ENCODE measurements at regions not wholly inside any gene's neighbourhood (a gene's known extent, or its start where the extent isn't known, plus 50 kb on each side); places are given as distances from the start of the nearest gene placed in this dataset.

DNA sequence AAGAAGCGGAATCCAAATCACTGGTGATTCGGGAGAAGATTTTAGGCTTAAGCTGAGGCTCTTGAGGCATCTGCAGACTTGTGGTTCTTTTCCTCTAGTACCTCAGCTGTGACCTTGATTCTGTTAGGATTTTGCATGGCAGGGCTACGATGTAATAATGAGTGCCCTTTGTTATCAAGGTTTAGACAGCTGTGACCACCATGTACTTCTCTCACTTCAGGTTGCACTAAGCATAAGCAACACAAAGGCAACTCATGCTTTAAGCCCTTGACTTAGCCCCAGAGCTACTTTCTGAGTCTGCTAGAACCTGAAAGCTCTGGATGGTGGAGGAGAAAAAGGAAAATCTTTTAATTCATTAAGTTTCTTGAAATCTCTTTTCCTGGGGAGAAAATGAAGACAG, 1052.3 kb upstream of the PHF14 start (continued):
- no peak for TF ChIP-seq ZNF341 (tag by site-specific recombination; IDR thresholded peaks at IDR 0.05; ENCODE audit: low read depth)

DNA sequence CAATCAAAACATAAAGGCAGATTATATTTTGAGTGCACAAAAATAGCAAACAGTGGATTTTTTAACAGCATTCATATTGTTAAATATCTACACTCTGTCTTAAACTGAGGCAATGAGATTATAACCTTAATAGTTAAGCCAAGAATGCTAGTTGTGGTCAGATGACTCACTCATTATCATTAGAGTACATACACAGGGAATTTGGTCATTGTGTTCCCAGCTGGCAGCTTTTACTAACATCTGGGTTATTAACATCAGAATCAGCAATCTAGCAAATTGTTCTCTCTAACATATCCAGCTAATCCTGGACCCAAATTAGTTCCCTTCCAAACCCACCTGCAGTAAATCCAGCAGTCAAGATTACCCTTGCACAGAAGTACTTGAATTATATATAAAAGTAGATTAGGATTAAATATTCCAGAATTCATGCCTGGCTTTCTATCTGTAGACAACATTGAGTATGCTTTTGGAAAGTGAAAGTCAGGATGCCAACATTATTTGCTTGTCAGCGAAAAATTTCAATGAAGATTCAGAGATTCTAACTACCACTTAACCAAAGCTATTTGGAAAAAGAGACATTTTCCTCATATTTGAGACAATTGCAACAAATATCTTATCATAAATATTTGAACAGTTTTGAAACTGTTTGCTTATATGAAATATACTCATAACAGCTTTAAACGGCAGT, 1035.6 kb upstream of the PHF14 start:
- CTCF ChIA-PET, result interaction anchor here (0.5 kb wide), 1 partner anchor 89 kb away, joined by 3 read pairs; no protein-coding TSS in a partner anchor
- Histone ChIP-seq H3K27ac (ENCODE audit: extremely low read depth, low read depth, low read length) (no peak overlapping the region), H3K4me3 (ENCODE audit: low read depth, low read length) (no peak overlapping the region), H3K36me3 (ENCODE audit: control insufficient read depth in 2 of 2, insufficient read depth in 1 of 2, low read length in 2 of 2) (no peaks in the 10 kb centered on the region), H3K4me1 (ENCODE audit: control insufficient read depth, insufficient read depth, low read length) (no peaks in the 10 kb centered on the region), H3K9me3 (ENCODE audit: control insufficient read depth, insufficient read depth, low read depth, low read length) (no peaks in the 10 kb centered on the region)
- TF ChIP-seq GLI4 (tag by site-specific recombination; IDR thresholded peaks at IDR 0.05), result no peak
- no peak for TF ChIP-seq ZNF768 (tag by site-specific recombination; IDR thresholded peaks at IDR 0.05)
- no peak for TF ChIP-seq ZNF169 (tag by site-specific recombination; IDR thresholded peaks at IDR 0.05)
- TF ChIP-seq ZFP69B (tag by site-specific recombination; IDR thresholded peaks at IDR 0.05), result no peak
- TF ChIP-seq ZNF600 (tag by site-specific recombination; IDR thresholded peaks at IDR 0.05), result no peak
- TF ChIP-seq ZNF394 (tag by site-specific recombination; IDR thresholded peaks at IDR 0.05; ENCODE audit: borderline replicate concordance), result no peak
- TF ChIP-seq, protein P1, sequence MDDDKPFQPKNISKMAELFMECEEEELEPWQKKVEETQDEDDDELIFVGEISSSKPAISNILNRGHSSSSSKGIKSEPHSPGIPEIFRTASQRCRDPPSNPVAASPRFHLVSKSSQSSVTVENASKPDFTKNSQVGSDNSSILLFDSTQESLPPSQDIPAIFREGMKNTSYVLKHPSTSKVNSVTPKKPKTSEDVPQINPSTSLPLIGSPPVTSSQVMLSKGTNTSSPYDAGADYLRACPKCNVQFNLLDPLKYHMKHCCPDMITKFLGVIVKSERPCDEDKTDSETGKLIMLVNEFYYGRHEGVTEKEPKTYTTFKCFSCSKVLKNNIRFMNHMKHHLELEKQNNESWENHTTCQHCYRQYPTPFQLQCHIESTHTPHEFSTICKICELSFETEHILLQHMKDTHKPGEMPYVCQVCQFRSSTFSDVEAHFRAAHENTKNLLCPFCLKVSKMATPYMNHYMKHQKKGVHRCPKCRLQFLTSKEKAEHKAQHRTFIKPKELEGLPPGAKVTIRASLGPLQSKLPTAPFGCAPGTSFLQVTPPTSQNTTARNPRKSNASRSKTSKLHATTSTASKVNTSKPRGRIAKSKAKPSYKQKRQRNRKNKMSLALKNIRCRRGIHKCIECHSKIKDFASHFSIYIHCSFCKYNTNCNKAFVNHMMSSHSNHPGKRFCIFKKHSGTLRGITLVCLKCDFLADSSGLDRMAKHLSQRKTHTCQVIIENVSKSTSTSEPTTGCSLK (tag by site-specific recombination; IDR thresholded peaks at IDR 0.05), result no peak
- TF ChIP-seq, protein P2, sequence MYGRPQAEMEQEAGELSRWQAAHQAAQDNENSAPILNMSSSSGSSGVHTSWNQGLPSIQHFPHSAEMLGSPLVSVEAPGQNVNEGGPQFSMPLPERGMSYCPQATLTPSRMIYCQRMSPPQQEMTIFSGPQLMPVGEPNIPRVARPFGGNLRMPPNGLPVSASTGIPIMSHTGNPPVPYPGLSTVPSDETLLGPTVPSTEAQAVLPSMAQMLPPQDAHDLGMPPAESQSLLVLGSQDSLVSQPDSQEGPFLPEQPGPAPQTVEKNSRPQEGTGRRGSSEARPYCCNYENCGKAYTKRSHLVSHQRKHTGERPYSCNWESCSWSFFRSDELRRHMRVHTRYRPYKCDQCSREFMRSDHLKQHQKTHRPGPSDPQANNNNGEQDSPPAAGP (tag by site-specific recombination; IDR thresholded peaks at IDR 0.05), result no peak
- POLR2A ChIA-PET, result no interaction called here

DNA sequence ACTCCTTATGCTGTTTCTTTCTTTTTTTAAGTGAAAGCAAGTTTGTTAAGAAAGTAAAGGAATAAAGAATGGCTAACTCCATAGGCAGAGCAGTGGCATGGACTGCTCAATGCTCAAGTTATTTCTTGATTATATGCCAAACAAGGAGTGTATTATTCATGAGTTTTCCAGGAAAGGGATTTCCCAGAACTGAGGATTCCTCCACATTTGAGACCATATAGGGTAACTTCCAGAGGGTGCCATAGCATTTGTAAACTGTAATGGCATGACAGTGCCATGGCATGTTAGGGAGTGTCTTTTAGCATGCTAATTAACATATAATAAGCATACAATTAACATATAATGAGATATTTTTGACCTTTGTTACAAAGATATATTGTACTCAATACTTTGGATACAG, 1034.5 kb upstream of the PHF14 start:
- no peaks in the 10 kb centered on the region for H3K4me1 ChIP-seq (ENCODE audit: control insufficient read depth, insufficient read depth, low read length)
- no peak overlapping the region for H3K27ac ChIP-seq (ENCODE audit: extremely low read depth, low read depth, low read length)
- no peak overlapping the region for H3K4me3 ChIP-seq (ENCODE audit: low read depth, low read length)
- no peaks in the 10 kb centered on the region for H3K9me3 ChIP-seq (ENCODE audit: control insufficient read depth, insufficient read depth, low read depth, low read length)
- POLR2A ChIA-PET, result no interaction called here
- CTCF ChIA-PET, result no interaction called here
- no peak for TF ChIP-seq ZNF16 (tag by site-specific recombination; IDR thresholded peaks at IDR 0.05; ENCODE audit: low read depth)
- no peak for TF ChIP-seq ZNF626 (tag by site-specific recombination; IDR thresholded peaks at IDR 0.05)
- H3K36me3 ChIP-seq (ENCODE audit: control insufficient read depth in 2 of 2, insufficient read depth in 1 of 2, low read length in 2 of 2), result no peaks in the 10 kb centered on the region

DNA sequence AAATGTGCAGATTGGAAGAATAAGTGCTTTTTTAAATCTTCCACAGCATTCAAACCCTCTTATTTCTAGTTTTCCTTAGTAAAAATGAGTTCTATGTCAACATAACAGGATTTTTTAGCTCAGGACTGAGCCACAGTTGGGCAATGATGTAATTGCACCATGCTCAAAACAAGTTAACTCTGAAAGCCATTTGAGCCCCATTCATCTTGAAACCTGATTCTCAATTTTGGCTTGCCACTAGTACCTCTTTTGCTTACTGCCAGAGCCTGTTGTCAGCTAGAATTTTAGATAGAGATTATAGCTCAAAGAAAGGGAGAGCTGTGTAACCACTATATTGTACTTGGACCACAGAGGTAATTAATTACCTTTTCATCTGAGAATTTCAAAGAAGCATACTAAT, 1028.5 kb upstream of the PHF14 start:
- ChIA-PET CTCF (no interaction called here), POLR2A (no interaction called here)
- Histone ChIP-seq H3K4me1 (ENCODE audit: control insufficient read depth, insufficient read depth, low read length) (no peaks in the 10 kb centered on the region), H3K9me3 (ENCODE audit: control insufficient read depth, insufficient read depth, low read depth, low read length) (no peaks in the 10 kb centered on the region), H3K36me3 (ENCODE audit: control insufficient read depth in 2 of 2, insufficient read depth in 1 of 2, low read length in 2 of 2) (no peaks in the 10 kb centered on the region), H3K27ac (ENCODE audit: extremely low read depth, low read depth, low read length) (no peak overlapping the region), H3K4me3 (ENCODE audit: low read depth, low read length) (no peak overlapping the region)
- TF ChIP-seq, protein P3, sequence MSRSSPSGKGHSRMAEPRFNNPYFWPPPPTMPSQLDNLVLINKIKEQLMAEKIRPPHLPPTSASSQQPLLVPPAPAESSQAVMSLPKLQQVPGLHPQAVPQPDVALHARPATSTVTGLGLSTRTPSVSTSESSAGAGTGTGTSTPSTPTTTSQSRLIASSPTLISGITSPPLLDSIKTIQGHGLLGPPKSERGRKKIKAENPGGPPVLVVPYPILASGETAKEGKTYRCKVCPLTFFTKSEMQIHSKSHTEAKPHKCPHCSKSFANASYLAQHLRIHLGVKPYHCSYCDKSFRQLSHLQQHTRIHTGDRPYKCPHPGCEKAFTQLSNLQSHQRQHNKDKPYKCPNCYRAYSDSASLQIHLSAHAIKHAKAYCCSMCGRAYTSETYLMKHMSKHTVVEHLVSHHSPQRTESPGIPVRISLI (tag by site-specific recombination; IDR thresholded peaks at IDR 0.05), result no peak
- no peak for TF ChIP-seq ZNF670 (tag by site-specific recombination; IDR thresholded peaks at IDR 0.05; ENCODE audit: low read depth)
- no peak for TF ChIP-seq PRDM1 (tag by site-specific recombination; IDR thresholded peaks at IDR 0.05)
- no peak for TF ChIP-seq ZNF658 (tag by site-specific recombination; IDR thresholded peaks at IDR 0.05)
- no peak for TF ChIP-seq ZNF621 (tag by site-specific recombination; IDR thresholded peaks at IDR 0.05)
- TF ChIP-seq, protein P4, sequence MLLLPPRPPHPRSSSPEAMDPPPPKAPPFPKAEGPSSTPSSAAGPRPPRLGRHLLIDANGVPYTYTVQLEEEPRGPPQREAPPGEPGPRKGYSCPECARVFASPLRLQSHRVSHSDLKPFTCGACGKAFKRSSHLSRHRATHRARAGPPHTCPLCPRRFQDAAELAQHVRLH (tag by site-specific recombination; IDR thresholded peaks at IDR 0.05), result no peak
- TF ChIP-seq, protein P5, sequence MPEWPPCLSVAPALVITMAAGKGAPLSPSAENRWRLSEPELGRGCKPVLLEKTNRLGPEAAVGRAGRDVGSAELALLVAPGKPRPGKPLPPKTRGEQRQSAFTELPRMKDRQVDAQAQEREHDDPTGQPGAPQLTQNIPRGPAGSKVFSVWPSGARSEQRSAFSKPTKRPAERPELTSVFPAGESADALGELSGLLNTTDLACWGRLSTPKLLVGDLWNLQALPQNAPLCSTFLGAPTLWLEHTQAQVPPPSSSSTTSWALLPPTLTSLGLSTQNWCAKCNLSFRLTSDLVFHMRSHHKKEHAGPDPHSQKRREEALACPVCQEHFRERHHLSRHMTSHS (tag by site-specific recombination; IDR thresholded peaks at IDR 0.05), result no peak
- TF ChIP-seq ZNF843 (tag by site-specific recombination; IDR thresholded peaks at IDR 0.05), result no peak
- TF ChIP-seq, protein P6, sequence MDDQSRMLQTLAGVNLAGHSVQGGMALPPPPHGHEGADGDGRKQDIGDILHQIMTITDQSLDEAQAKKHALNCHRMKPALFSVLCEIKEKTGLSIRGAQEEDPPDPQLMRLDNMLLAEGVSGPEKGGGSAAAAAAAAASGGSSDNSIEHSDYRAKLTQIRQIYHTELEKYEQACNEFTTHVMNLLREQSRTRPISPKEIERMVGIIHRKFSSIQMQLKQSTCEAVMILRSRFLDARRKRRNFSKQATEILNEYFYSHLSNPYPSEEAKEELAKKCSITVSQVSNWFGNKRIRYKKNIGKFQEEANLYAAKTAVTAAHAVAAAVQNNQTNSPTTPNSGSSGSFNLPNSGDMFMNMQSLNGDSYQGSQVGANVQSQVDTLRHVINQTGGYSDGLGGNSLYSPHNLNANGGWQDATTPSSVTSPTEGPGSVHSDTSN (CRISPR knock-in tag; IDR thresholded peaks at IDR 0.05), result no peak

Data from HEK293 (cell line).